HepG2 (cell line): ENCODE measurements at regions not wholly inside any gene's neighbourhood (a gene's known extent, or its start where the extent isn't known, plus 50 kb on each side); places are given as distances from the start of the nearest gene placed in this dataset.

Experiments used
- CEBPB ChIP-seq: IDR thresholded peaks from 2 replicates; pipeline ENCODE4 v1.6.1; 2011; ENCODE audit warnings: low read depth, low read length, improper control_type of control experiment, borderline replicate concordance
- ELF3 ChIP-seq: IDR thresholded peaks from 2 replicates; pipeline ENCODE4 v1.6.1; 2016; ENCODE audit warnings: missing genetic modification reagents, missing compliant biosample characterization
- FOXM1 ChIP-seq: sonication (generic); formaldehyde crosslinking; IDR thresholded peaks from 2 replicates; pipeline ENCODE4 v1.5.0; 2020; ENCODE audit warnings: missing genetic modification reagents
- KDM4B ChIP-seq: sonication (generic); formaldehyde crosslinking; IDR thresholded peaks from 2 replicates; pipeline ENCODE4 v1.4.0; 2020; ENCODE audit warnings: missing genetic modification reagents
- NFATC3 ChIP-seq: sonication (generic); formaldehyde crosslinking; IDR thresholded peaks from 2 replicates; pipeline ENCODE4 v1.5.1; 2020; ENCODE audit warnings: mild to moderate bottlenecking, missing genetic modification reagents
- NONO ChIP-seq, 2 experiments: fragments of 450-650 bp in 1 of 2; sonication (generic) in 1 of 2; formaldehyde crosslinking in 1 of 2; IDR thresholded peaks in 1 of 2; conservative IDR thresholded peaks in 1 of 2; 2 replicates each; pipeline versions ENCODE4 v1.6.1 to v1.8.0; 2017 to 2022; ENCODE audit warnings: mild to moderate bottlenecking in 1 of 2, missing genetic modification reagents in 1 of 2, moderate library complexity in 1 of 2
- SNAI1 ChIP-seq: sonication (generic); formaldehyde crosslinking; IDR thresholded peaks from 2 replicates; pipeline ENCODE4 v1.5.0; 2020; ENCODE audit warnings: mild to moderate bottlenecking, missing genetic modification reagents, borderline replicate concordance
- TCF12 ChIP-seq, 2 experiments: fragments of 450-650 bp in 1 of 2; sonication (generic) in 1 of 2; formaldehyde crosslinking in 1 of 2; IDR thresholded peaks; 2 replicates each; pipeline versions ENCODE4 v1.6.1 to v1.8.0; 2017 to 2022; ENCODE audit warnings: antibody characterized with exemption in 1 of 2, mild to moderate bottlenecking in 1 of 2, missing genetic modification reagents in 1 of 2, moderate library complexity in 1 of 2
- ZNF124 ChIP-seq: sonication (generic); formaldehyde crosslinking; IDR thresholded peaks from 2 replicates; pipeline ENCODE4 v1.4.0; 2020; ENCODE audit warnings: missing genetic modification reagents
- ZNF136 ChIP-seq: sonication (generic); formaldehyde crosslinking; IDR thresholded peaks from 2 replicates; pipeline ENCODE4 v1.8.1; 2022; ENCODE audit warnings: low read depth, mild to moderate bottlenecking, moderate library complexity, missing genetic modification reagents
- ZNF282 ChIP-seq: fragments of 450-650 bp; IDR thresholded peaks from 2 replicates; pipeline ENCODE4 v1.6.1; 2018; ENCODE audit not compliant: partially characterized antibody
- ZNF33B ChIP-seq: sonication (generic); formaldehyde crosslinking; IDR thresholded peaks from 2 replicates; pipeline ENCODE4 v1.5.1; 2020; ENCODE audit warnings: mild to moderate bottlenecking, missing genetic modification reagents
- ZNF570 ChIP-seq: sonication (generic); formaldehyde crosslinking; IDR thresholded peaks from 2 replicates; pipeline ENCODE4 v1.4.0; 2020; ENCODE audit warnings: mild to moderate bottlenecking, missing genetic modification reagents, borderline replicate concordance
- ZNF775 ChIP-seq: sonication (generic); formaldehyde crosslinking; IDR thresholded peaks from 2 replicates; pipeline ENCODE4 v1.4.0; 2020; ENCODE audit warnings: missing genetic modification reagents, mild to moderate bottlenecking, moderate library complexity, borderline replicate concordance
- ZSCAN9 ChIP-seq: IDR thresholded peaks from 2 replicates; pipeline ENCODE4 v1.6.1; 2016; ENCODE audit warnings: borderline replicate concordance
- TF ChIP-seq, protein P1 (sequence below): sonication (generic); formaldehyde crosslinking; conservative IDR thresholded peaks from 2 replicates; pipeline ENCODE4 v1.4.0; 2020; ENCODE audit warnings: missing genetic modification reagents
- TF ChIP-seq, protein P2 (sequence below): IDR thresholded peaks from 2 replicates; pipeline ENCODE4 v1.6.1; 2016; ENCODE audit warnings: low read depth, missing genetic modification reagents, missing compliant biosample characterization
- TF ChIP-seq, protein P3 (sequence below): sonication (generic); formaldehyde crosslinking; IDR thresholded peaks from 2 replicates; pipeline ENCODE4 v1.5.0; 2020; ENCODE audit warnings: missing genetic modification reagents
- TF ChIP-seq, protein P4 (sequence below): sonication (generic); formaldehyde crosslinking; IDR thresholded peaks from 2 replicates; pipeline ENCODE4 v1.4.0; 2020; ENCODE audit warnings: mild to moderate bottlenecking, missing genetic modification reagents
- TF ChIP-seq, protein P5 (sequence below): sonication (generic); formaldehyde crosslinking; conservative IDR thresholded peaks from 2 replicates; pipeline ENCODE4 v1.4.0; 2020; ENCODE audit warnings: missing genetic modification reagents

DNA sequence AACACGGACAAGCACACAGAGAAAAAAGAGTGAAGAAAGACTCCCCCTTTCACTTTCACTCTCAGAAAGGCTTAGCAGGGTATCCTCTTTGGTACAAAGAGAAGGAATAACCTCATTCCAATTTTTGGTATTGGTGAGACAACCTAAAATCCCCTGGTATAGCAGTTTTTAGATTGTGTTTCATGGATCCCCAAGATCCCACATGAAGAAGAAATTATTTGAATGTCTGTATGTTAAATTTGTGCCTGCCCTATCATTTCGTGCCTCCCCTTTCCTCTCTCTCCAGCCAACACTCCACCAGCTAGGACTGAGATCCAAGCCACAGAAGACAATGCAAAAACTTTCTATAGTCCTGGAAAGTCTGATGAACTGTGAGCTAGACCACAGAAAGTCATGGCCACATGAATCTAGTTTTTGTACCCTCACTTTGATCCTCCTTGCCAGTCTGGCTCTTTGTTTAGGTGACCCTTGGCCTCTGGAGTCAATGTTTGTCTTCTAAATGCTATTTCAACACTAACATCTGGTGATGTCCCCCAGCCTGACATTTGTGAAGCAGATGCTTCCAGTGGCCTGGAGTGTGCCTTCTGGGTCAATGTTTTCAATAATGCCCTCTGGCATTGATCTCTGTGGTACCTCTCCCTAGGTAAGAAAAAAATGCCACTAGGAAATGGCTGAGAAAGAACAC lies 181.9 kb upstream of the BMP4 start (continued):
- TF ChIP-seq, protein P1, sequence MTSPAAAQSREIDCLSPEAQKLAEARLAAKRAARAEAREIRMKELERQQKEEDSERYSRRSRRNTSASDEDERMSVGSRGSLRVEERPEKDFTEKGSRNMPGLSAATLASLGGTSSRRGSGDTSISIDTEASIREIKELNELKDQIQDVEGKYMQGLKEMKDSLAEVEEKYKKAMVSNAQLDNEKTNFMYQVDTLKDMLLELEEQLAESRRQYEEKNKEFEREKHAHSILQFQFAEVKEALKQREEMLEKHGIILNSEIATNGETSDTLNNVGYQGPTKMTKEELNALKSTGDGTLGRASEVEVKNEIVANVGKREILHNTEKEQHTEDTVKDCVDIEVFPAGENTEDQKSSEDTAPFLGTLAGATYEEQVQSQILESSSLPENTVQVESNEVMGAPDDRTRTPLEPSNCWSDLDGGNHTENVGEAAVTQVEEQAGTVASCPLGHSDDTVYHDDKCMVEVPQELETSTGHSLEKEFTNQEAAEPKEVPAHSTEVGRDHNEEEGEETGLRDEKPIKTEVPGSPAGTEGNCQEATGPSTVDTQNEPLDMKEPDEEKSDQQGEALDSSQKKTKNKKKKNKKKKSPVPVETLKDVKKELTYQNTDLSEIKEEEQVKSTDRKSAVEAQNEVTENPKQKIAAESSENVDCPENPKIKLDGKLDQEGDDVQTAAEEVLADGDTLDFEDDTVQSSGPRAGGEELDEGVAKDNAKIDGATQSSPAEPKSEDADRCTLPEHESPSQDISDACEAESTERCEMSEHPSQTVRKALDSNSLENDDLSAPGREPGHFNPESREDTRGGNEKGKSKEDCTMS (CRISPR knock-in tag) = no peak
- TF ChIP-seq ZNF570 (CRISPR knock-in tag) (no peak), CEBPB (peak; percentile 81), FOXM1 (CRISPR knock-in tag) (no peak), NONO (IDR thresholded peaks at IDR 0.05) (no peak), NONO (CRISPR knock-in tag; conservative IDR thresholded peaks at IDR 0.05) (peak; percentile 88), ZSCAN9 (CRISPR knock-in tag) (no peak), ELF3 (CRISPR knock-in tag) (peak; percentile 92), KDM4B (CRISPR knock-in tag) (peak; percentile 97), ZNF136 (CRISPR knock-in tag) (no peak), SNAI1 (CRISPR knock-in tag) (no peak), NFATC3 (CRISPR knock-in tag) (no peak), TCF12 (IDR thresholded peaks at IDR 0.05) (no peak), TCF12 (CRISPR knock-in tag; IDR thresholded peaks at IDR 0.05) (peak; percentile 99), ZNF124 (CRISPR knock-in tag) (peak; percentile 80; the same call in 1 of the 2 replicates), ZNF775 (no peak), ZNF282 (no peak), ZNF33B (no peak)
- TF ChIP-seq, protein P2, sequence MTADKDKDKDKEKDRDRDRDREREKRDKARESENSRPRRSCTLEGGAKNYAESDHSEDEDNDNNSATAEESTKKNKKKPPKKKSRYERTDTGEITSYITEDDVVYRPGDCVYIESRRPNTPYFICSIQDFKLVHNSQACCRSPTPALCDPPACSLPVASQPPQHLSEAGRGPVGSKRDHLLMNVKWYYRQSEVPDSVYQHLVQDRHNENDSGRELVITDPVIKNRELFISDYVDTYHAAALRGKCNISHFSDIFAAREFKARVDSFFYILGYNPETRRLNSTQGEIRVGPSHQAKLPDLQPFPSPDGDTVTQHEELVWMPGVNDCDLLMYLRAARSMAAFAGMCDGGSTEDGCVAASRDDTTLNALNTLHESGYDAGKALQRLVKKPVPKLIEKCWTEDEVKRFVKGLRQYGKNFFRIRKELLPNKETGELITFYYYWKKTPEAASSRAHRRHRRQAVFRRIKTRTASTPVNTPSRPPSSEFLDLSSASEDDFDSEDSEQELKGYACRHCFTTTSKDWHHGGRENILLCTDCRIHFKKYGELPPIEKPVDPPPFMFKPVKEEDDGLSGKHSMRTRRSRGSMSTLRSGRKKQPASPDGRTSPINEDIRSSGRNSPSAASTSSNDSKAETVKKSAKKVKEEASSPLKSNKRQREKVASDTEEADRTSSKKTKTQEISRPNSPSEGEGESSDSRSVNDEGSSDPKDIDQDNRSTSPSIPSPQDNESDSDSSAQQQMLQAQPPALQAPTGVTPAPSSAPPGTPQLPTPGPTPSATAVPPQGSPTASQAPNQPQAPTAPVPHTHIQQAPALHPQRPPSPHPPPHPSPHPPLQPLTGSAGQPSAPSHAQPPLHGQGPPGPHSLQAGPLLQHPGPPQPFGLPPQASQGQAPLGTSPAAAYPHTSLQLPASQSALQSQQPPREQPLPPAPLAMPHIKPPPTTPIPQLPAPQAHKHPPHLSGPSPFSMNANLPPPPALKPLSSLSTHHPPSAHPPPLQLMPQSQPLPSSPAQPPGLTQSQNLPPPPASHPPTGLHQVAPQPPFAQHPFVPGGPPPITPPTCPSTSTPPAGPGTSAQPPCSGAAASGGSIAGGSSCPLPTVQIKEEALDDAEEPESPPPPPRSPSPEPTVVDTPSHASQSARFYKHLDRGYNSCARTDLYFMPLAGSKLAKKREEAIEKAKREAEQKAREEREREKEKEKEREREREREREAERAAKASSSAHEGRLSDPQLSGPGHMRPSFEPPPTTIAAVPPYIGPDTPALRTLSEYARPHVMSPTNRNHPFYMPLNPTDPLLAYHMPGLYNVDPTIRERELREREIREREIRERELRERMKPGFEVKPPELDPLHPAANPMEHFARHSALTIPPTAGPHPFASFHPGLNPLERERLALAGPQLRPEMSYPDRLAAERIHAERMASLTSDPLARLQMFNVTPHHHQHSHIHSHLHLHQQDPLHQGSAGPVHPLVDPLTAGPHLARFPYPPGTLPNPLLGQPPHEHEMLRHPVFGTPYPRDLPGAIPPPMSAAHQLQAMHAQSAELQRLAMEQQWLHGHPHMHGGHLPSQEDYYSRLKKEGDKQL (CRISPR knock-in tag) = peak; percentile 96
- TF ChIP-seq, protein P3, sequence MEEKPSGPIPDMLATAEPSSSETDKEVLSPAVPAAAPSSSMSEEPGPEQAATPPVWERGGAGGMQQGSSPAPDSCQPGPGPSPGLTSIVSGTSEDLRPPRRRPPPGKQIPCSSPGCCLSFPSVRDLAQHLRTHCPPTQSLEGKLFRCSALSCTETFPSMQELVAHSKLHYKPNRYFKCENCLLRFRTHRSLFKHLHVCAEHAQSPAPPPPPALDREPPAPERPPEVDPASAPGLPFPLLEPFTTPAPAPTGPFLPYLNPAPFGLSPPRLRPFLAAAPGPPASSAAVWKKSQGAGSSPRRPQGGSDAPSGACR (CRISPR knock-in tag) = peak; percentile 40; the same call in 1 of the 2 replicates
- TF ChIP-seq, protein P4, sequence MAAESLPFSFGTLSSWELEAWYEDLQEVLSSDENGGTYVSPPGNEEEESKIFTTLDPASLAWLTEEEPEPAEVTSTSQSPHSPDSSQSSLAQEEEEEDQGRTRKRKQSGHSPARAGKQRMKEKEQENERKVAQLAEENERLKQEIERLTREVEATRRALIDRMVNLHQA (CRISPR knock-in tag) = no peak
- TF ChIP-seq, protein P5, sequence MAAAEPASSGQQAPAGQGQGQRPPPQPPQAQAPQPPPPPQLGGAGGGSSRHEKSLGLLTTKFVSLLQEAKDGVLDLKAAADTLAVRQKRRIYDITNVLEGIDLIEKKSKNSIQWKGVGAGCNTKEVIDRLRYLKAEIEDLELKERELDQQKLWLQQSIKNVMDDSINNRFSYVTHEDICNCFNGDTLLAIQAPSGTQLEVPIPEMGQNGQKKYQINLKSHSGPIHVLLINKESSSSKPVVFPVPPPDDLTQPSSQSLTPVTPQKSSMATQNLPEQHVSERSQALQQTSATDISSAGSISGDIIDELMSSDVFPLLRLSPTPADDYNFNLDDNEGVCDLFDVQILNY = no peak
